GM12878 (cell line): ENCODE measurements at regions not wholly inside any gene's neighbourhood (a gene's known extent, or its start where the extent isn't known, plus 50 kb on each side); places are given as distances from the start of the nearest gene placed in this dataset.

Experiments
- ATAC-seq: fragments of 200-7000 bp; cut with Tn5 transposase; 3 replicates; pipeline ENCODE4 v1.9.1; 2020; ENCODE audit warnings: mild to moderate bottlenecking, moderate library complexity
- BruUV-seq: library from RNA; stranded (reverse); fragments of 400-500 nt; replicated peaks from 2 replicates; lab custom pipeline; 2021; lab: Mats Ljungman, UMichigan
- CTCF ChIA-PET: fragments of 300-600 bp; sonication (Branson Sonifier 250); formaldehyde crosslinking; extraction: SDS; loops from one replicate; lab custom pipeline; 2021; ENCODE audit warnings: inconsistent platforms; lab: Yijun Ruan, JAX
- POLR2A ChIA-PET: fragments of 350-600 bp; formaldehyde crosslinking; extraction: SDS; loops from one replicate; lab custom pipeline; 2021; ENCODE audit warnings: inconsistent platforms; lab: Charles Lee
- RAD21 ChIA-PET: fragments of 300-600 bp; sonication (Branson Sonifier 250); formaldehyde crosslinking; loops from one replicate; lab custom pipeline; 2023; ENCODE audit warnings: antibody characterized with exemption; ENCODE audit not compliant: unreplicated experiment; lab: Charles Lee
- SMC1A ChIA-PET: fragments of 300-600 bp; sonication (Branson Sonifier 250); formaldehyde crosslinking; loops from one replicate; lab custom pipeline; 2023; ENCODE audit not compliant: unreplicated experiment, uncharacterized antibody; lab: Charles Lee
- DNase-seq: peaks from one replicate; pipeline ENCODE4 v3.0.0-alpha.2; 2011; ENCODE audit warnings: low read depth, low spot score
- FAIRE-seq: peaks from 3 replicates; lab custom pipeline; 2011; peaks lifted over from hg19 to GRCh38; lab: Jason Lieb, UNC
- H2AFZ ChIP-seq: 2 replicates; pipeline ENCODE4 v1.6.0; 2011; ENCODE audit warnings: low read depth, low read length, control low read depth; ENCODE audit not compliant: control insufficient read depth
- H3K27ac ChIP-seq: 2 replicates; pipeline ENCODE4 v1.5.1; 2011; ENCODE audit warnings: control low read depth; ENCODE audit not compliant: control insufficient read depth, insufficient read depth
- H3K27me3 ChIP-seq, 2 experiments: replicated peaks in 1 of 2; 2 replicates each; pipeline versions ENCODE4 v1.6.0 to v1.6.1; 2011; ENCODE audit warnings: low read length in 1 of 2; ENCODE audit not compliant: control insufficient read depth in 2 of 2, insufficient read depth in 2 of 2
- H3K36me3 ChIP-seq, 2 experiments: 2 replicates each; pipeline ENCODE4 v1.5.1; 2011; ENCODE audit warnings: low read length in 1 of 2; ENCODE audit not compliant: control insufficient read depth in 2 of 2, insufficient read depth in 2 of 2
- H3K4me1 ChIP-seq: 2 replicates; pipeline ENCODE4 v1.6.1; 2011; ENCODE audit warnings: mild to moderate bottlenecking, low read length, moderate library complexity, mixed read lengths; ENCODE audit not compliant: control insufficient read depth, insufficient read depth
- H3K4me2 ChIP-seq: 2 replicates; pipeline ENCODE4 v1.6.0; 2011; ENCODE audit warnings: control low read depth; ENCODE audit not compliant: control insufficient read depth, insufficient read depth
- H3K4me3 ChIP-seq: fragments of 200-600 bp; sonication (generic); 2 replicates; pipeline ENCODE4 v1.5.1; 2016
- H3K79me2 ChIP-seq: 2 replicates; pipeline ENCODE4 v1.6.0; 2011; ENCODE audit warnings: low read length; ENCODE audit not compliant: control insufficient read depth, insufficient read depth
- H3K9ac ChIP-seq: 2 replicates; pipeline ENCODE4 v1.8.0; 2011; ENCODE audit warnings: low read length, control low read depth, mixed read lengths; ENCODE audit not compliant: control insufficient read depth, insufficient read depth
- H3K9me3 ChIP-seq: replicated peaks from 3 replicates; pipeline ENCODE4 v1.5.1; 2011; ENCODE audit warnings: mild to moderate bottlenecking, low read length; ENCODE audit not compliant: control insufficient read depth, insufficient read depth
- H4K20me1 ChIP-seq: 2 replicates; pipeline ENCODE4 v1.6.0; 2011; ENCODE audit not compliant: control insufficient read depth, insufficient read depth
- BCLAF1 ChIP-seq: fragments of 450-650 bp; IDR thresholded peaks from 2 replicates; pipeline ENCODE4 v1.6.1; 2017; ENCODE audit warnings: antibody characterized with exemption, mild to moderate bottlenecking, moderate library complexity
- BRCA1 ChIP-seq: IDR thresholded peaks from 2 replicates; pipeline ENCODE4 v1.6.1; 2011; ENCODE audit warnings: low read depth, low read length, improper control_type of control experiment
- CBX3 ChIP-seq: fragments of 200-600 bp; sonication (generic); IDR thresholded peaks from 2 replicates; pipeline ENCODE4 v1.6.1; 2016; ENCODE audit warnings: low read depth, borderline replicate concordance
- CHD4 ChIP-seq: fragments of 200-600 bp; sonication (generic); IDR thresholded peaks from 2 replicates; pipeline ENCODE4 v1.6.1; 2016; ENCODE audit warnings: mild to moderate bottlenecking
- DPF2 ChIP-seq: fragments of 450-650 bp; IDR thresholded peaks from 2 replicates; pipeline ENCODE4 v1.6.1; 2017; ENCODE audit warnings: mild to moderate bottlenecking
- HDAC2 ChIP-seq: fragments of 200-600 bp; sonication (generic); IDR thresholded peaks from 2 replicates; pipeline ENCODE4 v1.6.1; 2017
- MEF2B ChIP-seq: fragments of 450-650 bp; IDR thresholded peaks from 2 replicates; pipeline ENCODE4 v1.6.1; 2018; ENCODE audit warnings: mild to moderate bottlenecking, moderate library complexity; ENCODE audit not compliant: partially characterized antibody, poor library complexity, severe bottlenecking
- NBN ChIP-seq: fragments of 450-650 bp; IDR thresholded peaks from 2 replicates; pipeline ENCODE4 v1.6.1; 2016
- NR2C1 ChIP-seq: fragments of 450-650 bp; IDR thresholded peaks from 2 replicates; pipeline ENCODE4 v1.6.1; 2017; ENCODE audit warnings: antibody characterized with exemption, mild to moderate bottlenecking, moderate library complexity
- SP1 ChIP-seq: IDR thresholded peaks from one replicate; pipeline ENCODE4 v1.6.1; 2011; ENCODE audit warnings: low read depth, low read length
- ZZZ3 ChIP-seq: IDR thresholded peaks from 2 replicates; pipeline ENCODE4 v1.6.1; 2011; ENCODE audit warnings: low read depth; ENCODE audit not compliant: control insufficient read depth, insufficient read length
- in situ Hi-C: fragments of 300-500 bp; cut with MboI; formaldehyde crosslinking; loops from 9 replicates; pipeline ENCODE4 v1.14.3; 2018; ENCODE audit warnings: mixed read lengths
- intact Hi-C: fragments of 100-400 bp; cut with micrococcal nuclease; formaldehyde crosslinking; loops from one replicate; pipeline ENCODE4 v1.14.2; 2022; ENCODE audit not compliant: unreplicated experiment
- TF ChIP-seq, protein P1 (sequence below): fragments of 150-350 bp; IDR thresholded peaks from 2 replicates; pipeline ENCODE4 v1.6.1; 2014; ENCODE audit warnings: mild to moderate bottlenecking, low read depth, low read length
- TF ChIP-seq, protein P2 (sequence below): fragments of 450-650 bp; IDR thresholded peaks from 2 replicates; pipeline ENCODE4 v1.6.1; 2017; ENCODE audit warnings: borderline replicate concordance
- TF ChIP-seq, protein P3 (sequence below): IDR thresholded peaks from 2 replicates; pipeline ENCODE4 v1.6.1; 2011; ENCODE audit warnings: borderline replicate concordance, low read depth, mild to moderate bottlenecking, moderate library complexity, mixed read lengths, low read length; ENCODE audit not compliant: insufficient read depth; ENCODE audit errors: extremely low read length

GRCh38 chr3:159332535-159333099 is 530.8 kb downstream of the MFSD1 start (continued):
- TF ChIP-seq, protein P1, sequence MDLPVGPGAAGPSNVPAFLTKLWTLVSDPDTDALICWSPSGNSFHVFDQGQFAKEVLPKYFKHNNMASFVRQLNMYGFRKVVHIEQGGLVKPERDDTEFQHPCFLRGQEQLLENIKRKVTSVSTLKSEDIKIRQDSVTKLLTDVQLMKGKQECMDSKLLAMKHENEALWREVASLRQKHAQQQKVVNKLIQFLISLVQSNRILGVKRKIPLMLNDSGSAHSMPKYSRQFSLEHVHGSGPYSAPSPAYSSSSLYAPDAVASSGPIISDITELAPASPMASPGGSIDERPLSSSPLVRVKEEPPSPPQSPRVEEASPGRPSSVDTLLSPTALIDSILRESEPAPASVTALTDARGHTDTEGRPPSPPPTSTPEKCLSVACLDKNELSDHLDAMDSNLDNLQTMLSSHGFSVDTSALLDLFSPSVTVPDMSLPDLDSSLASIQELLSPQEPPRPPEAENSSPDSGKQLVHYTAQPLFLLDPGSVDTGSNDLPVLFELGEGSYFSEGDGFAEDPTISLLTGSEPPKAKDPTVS = no peak
- no peak for TF ChIP-seq CHD4
- no peak for TF ChIP-seq MEF2B

DNA sequence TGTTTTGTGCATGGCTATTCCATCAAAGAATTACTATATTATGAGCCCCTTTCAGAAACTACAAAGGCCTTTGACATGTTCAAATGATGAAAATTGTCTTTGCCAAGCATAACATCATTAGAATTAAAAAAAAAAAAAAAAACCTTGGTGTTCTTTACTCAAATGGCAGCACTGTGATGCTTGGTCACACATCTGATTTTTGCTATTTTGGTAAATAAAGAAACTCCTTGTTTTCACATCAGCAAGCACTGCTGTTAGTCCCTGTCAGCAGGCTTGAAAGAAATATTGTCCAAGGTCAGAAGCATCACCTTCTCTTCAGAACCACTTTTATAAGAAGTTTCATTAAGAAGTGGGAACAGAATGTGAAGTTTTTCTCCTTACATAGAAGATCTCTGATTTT is 537.3 kb downstream of the MFSD1 start:
- no peak for FAIRE-seq
- intact Hi-C loops = no loop called here
- no peak overlapping the region for H3K4me2 ChIP-seq
- no peak overlapping the region for H3K9ac ChIP-seq
- no peak for ATAC-seq
- H3K4me3 ChIP-seq = no peak overlapping the region
- no peaks in the 10 kb centered on the region for H3K36me3 ChIP-seq
- H3K4me1 ChIP-seq = no peaks in the 10 kb centered on the region
- H4K20me1 ChIP-seq = no peaks in the 10 kb centered on the region
- no peaks in the 10 kb centered on the region for H3K79me2 ChIP-seq
- ChIA-PET POLR2A (no interaction called here), SMC1A (no interaction called here), CTCF (no interaction called here), RAD21 (no interaction called here)
- H3K27me3 ChIP-seq = no peaks in the 10 kb centered on the region
- in situ Hi-C loops = no loop called here
- no TSS peak for BruUV-seq
- H2AFZ ChIP-seq = no peak overlapping the region
- H3K9me3 ChIP-seq = no peaks in the 10 kb centered on the region
- DNase-seq = no peak
- H3K27ac ChIP-seq = no peak overlapping the region
- TF ChIP-seq DPF2 (no peak), SP1 (no peak), HDAC2 (no peak), CBX3 (no peak), NR2C1 (no peak), BRCA1 (no peak), ZZZ3 (no peak), NBN (no peak), BCLAF1 (no peak)
- TF ChIP-seq, protein P2, sequence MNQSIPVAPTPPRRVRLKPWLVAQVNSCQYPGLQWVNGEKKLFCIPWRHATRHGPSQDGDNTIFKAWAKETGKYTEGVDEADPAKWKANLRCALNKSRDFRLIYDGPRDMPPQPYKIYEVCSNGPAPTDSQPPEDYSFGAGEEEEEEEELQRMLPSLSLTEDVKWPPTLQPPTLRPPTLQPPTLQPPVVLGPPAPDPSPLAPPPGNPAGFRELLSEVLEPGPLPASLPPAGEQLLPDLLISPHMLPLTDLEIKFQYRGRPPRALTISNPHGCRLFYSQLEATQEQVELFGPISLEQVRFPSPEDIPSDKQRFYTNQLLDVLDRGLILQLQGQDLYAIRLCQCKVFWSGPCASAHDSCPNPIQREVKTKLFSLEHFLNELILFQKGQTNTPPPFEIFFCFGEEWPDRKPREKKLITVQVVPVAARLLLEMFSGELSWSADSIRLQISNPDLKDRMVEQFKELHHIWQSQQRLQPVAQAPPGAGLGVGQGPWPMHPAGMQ = no peak
- TF ChIP-seq, protein P3, sequence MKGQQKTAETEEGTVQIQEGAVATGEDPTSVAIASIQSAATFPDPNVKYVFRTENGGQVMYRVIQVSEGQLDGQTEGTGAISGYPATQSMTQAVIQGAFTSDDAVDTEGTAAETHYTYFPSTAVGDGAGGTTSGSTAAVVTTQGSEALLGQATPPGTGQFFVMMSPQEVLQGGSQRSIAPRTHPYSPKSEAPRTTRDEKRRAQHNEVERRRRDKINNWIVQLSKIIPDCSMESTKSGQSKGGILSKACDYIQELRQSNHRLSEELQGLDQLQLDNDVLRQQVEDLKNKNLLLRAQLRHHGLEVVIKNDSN = no peak
